ENCODE measurements at regions not wholly inside any gene's neighbourhood (a gene's known extent, or its start where the extent isn't known, plus 50 kb on each side); places are given as distances from the start of the nearest gene placed in this dataset.

GRCh38 chr2:60603533-60604190 lies 50.2 kb upstream of the BCL11A start:
- no peak for ATAC-seq (replicated peaks)
- Mint-ChIP-seq H3K36me3 (no peaks in the 10 kb centered on the region), H3K4me3 (no peak overlapping the region), H3K9me3 (peaks cover 5% of the 10 kb centered on the region in 2 donors), H3K4me1 (no peaks in the 10 kb centered on the region), H3K27ac (no peak overlapping the region), H3K27me3 (no peaks in the 10 kb centered on the region)
- no peak for DNase-seq

DNA sequence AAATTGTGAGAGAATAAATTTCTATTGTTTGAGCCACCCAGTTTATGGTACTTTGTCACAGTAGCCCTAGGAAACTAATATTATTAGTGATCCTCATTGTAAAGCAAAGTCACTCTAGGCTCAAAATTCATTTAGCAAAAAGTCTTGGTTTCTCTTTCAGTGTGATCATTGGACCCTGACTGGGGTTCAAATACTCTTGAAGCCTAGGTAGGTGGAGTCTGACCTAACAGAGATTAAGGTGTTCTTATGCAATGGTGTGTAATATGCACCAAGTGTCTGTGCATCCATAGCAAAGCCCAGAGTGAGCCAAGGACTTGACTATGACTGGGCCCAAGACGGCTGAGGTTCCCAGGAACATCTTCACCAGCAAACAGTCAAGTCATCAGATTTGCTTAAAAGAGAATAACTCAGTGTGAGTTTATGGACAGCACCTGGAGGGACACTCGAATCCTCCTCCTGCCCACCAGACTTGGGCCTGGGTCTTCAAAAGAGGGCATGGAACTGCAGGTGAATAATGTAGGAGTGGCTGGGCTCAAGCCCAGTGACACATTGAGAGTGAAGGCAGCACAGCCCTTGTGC lies 51.1 kb upstream of the BCL11A start:
- Mint-ChIP-seq H3K36me3 (no peaks in the 10 kb centered on the region), H3K27me3 (no peaks in the 10 kb centered on the region), H3K9me3 (peaks cover 5% of the 10 kb centered on the region in 2 donors), H3K4me1 (no peaks in the 10 kb centered on the region), H3K4me3 (no peak overlapping the region), H3K27ac (no peak overlapping the region)
- ATAC-seq (replicated peaks) (no peak), DNase-seq (no peak)

- no peaks in the 10 kb centered on the region for H3K27me3 Mint-ChIP-seq
- H3K4me1 Mint-ChIP-seq, result no peaks in the 10 kb centered on the region
- DNase-seq, result no peak
- H3K9me3 Mint-ChIP-seq, result peaks cover 0 to 1% of the 10 kb centered on the region in 2 donors
- no peak overlapping the region for H3K4me3 Mint-ChIP-seq
- no peaks in the 10 kb centered on the region for H3K36me3 Mint-ChIP-seq
- H3K27ac Mint-ChIP-seq, result no peak overlapping the region
- ATAC-seq (replicated peaks), result no peak
These were observed 52.4 kb upstream of the BCL11A start for GRCh38 chr2:60605866-60606265.

DNA sequence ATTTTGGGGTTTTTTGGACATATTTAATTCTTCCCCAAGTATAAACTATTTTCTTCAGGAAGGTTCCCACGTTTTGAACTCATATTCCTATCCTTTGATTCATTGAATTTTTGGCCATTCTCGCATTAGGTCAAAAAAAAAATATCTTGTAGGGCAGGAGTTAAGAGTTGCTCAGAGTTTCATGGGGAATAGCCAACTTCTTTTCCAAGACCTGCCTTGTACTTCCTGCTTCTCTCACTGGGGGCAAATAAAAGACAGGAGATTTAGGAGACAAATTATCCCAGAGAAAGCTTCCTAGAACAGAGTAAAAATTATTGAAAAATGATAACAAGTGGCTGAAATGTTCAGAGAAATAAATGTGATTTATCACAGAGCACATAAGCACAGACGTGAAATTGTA lies 55.2 kb upstream of the BCL11A start:
- Mint-ChIP-seq H3K36me3 (no peaks in the 10 kb centered on the region), H3K27me3 (peaks cover 0 to 9% of the 10 kb centered on the region in 2 donors), H3K27ac (no peak overlapping the region), H3K4me3 (no peak overlapping the region), H3K4me1 (no peaks in the 10 kb centered on the region), H3K9me3 (peaks cover 0 to 1% of the 10 kb centered on the region in 2 donors)
- ATAC-seq (replicated peaks) (no peak), DNase-seq (no peak)

DNA sequence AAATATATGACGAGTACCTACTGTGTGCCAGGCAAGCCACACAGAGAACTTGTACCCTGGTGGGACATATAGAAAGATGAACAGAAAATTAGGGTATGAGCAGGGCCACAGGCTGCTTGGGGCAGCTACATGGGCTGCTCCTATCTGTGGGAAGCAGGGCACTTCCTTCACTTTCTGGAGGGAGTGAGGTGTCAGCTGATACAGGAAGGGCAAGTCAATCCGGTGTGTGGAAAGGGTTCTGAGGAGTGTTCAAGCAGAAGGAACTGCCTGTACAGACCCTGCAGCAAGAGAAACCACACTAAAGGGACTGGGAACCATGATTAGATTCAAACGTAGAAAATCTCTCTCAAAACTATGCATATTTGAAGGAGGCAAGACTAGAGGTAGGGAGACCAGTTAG lies 58.6 kb upstream of the BCL11A start:
- Mint-ChIP-seq H3K27me3 (peaks cover 0 to 9% of the 10 kb centered on the region in 2 donors), H3K9me3 (peaks cover 0 to under 1% of the 10 kb centered on the region in 2 donors), H3K36me3 (no peaks in the 10 kb centered on the region), H3K27ac (no peak overlapping the region), H3K4me3 (no peak overlapping the region), H3K4me1 (no peaks in the 10 kb centered on the region)
- DNase-seq, result no peak
- no peak for ATAC-seq (replicated peaks)

- Mint-ChIP-seq H3K4me3 (no peak overlapping the region), H3K9me3 (no peaks in the 10 kb centered on the region), H3K4me1 (no peaks in the 10 kb centered on the region), H3K27me3 (peaks cover 0 to 9% of the 10 kb centered on the region in 2 donors), H3K27ac (no peak overlapping the region), H3K36me3 (no peaks in the 10 kb centered on the region)
- DNase-seq (no peak), ATAC-seq (replicated peaks) (no peak)
These were observed 60.9 kb upstream of the BCL11A start for GRCh38 chr2:60614319-60614718.

DNA sequence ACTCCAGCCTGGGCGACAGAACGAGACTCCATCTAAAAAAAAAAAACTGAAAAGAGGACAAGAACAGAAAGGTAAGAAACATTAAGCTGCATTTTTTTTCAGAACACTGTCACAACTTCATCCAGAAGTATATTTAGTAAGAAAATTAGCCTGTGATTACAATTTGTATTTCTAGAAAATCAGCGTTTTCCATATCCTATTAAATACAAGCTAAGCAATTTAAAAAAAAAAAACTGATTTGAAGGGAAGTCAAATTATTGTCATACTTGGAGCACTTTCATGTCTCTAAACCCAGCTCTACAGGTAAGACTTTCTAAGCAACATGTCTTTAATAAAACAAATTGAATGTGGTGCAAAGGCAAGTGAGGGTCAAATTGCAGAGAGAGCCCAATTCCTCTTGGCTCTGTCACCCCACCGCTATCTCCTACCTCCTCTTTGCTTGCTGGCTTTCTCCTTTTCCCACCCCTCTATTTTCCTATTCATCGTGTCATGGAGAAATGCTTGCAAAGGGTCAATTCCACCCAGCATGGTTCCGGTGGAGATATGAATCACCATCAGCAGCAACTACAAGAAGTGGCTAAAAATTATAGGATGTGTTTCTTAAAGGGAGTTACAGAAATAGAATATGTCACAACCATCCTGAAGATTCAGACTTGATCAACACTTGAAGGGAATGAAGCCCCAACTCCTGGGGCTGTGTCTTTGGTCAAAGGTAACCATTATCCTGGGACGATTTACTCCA lies 68.4 kb upstream of the BCL11A start:
- ATAC-seq (replicated peaks) (no peak), DNase-seq (no peak)
- H3K36me3 Mint-ChIP-seq, result no peaks in the 10 kb centered on the region
- no peaks in the 10 kb centered on the region for H3K9me3 Mint-ChIP-seq
- H3K27me3 Mint-ChIP-seq, result peaks cover 9 to 16% of the 10 kb centered on the region in 2 donors
- no peaks in the 10 kb centered on the region for H3K4me1 Mint-ChIP-seq
- no peak overlapping the region for H3K4me3 Mint-ChIP-seq
- no peak overlapping the region for H3K27ac Mint-ChIP-seq

DNA sequence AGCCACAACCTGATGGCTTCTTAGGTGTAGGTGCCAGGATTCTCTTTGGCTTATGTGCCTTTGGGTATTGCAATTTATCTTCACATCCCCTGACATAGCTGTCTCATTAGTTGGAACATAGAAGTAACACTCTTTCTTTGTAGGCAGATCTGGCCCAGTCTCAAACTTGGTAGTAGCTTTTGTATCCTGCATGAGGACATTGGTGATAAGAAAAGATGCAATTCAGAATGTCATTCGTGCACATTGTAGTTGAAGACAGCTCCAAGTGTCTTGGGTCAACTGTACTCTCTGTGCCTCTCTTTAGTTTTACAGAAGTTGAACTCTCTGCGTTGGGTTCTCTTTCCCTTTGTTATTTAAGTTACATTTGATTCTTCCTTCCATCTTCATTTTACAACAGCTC lies 69.6 kb upstream of the BCL11A start:
- ATAC-seq (replicated peaks), result no peak
- H3K4me1 Mint-ChIP-seq, result no peaks in the 10 kb centered on the region
- no peaks in the 10 kb centered on the region for H3K9me3 Mint-ChIP-seq
- H3K4me3 Mint-ChIP-seq, result no peak overlapping the region
- no peak for DNase-seq
- H3K27ac Mint-ChIP-seq, result no peak overlapping the region
- no peaks in the 10 kb centered on the region for H3K36me3 Mint-ChIP-seq
- peaks cover 9 to 16% of the 10 kb centered on the region in 2 donors for H3K27me3 Mint-ChIP-seq

DNA sequence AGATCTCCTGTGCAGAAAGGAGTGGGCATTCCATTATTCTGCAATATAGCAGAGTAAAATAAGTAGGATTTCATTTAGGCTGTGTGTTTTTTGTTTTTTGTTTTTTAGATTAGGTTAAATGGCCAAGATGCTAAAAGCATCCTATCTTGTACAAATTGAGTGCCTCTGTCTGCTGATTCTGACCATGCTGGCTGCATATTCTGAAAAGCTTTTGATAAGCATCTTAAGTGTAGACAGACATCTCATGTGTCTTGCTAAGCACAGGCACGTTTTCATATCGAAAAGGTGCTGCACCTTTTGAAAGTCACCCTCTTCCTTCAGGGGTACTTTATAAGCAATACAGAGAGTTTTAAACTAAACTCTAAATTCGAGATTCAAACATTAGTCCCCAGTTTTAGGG lies 74.0 kb upstream of the BCL11A start:
- ATAC-seq (replicated peaks) (no peak), DNase-seq (no peak)
- Mint-ChIP-seq H3K4me3 (no peak overlapping the region), H3K27ac (no peak overlapping the region), H3K27me3 (peaks cover 12 to 33% of the 10 kb centered on the region in 2 donors), H3K4me1 (no peaks in the 10 kb centered on the region), H3K36me3 (no peaks in the 10 kb centered on the region), H3K9me3 (no peaks in the 10 kb centered on the region)

- no peak for ATAC-seq (replicated peaks)
- peaks cover 12 to 33% of the 10 kb centered on the region in 2 donors for H3K27me3 Mint-ChIP-seq
These were observed 74.6 kb upstream of the BCL11A start for GRCh38 chr2:60628026-60628425.

DNA sequence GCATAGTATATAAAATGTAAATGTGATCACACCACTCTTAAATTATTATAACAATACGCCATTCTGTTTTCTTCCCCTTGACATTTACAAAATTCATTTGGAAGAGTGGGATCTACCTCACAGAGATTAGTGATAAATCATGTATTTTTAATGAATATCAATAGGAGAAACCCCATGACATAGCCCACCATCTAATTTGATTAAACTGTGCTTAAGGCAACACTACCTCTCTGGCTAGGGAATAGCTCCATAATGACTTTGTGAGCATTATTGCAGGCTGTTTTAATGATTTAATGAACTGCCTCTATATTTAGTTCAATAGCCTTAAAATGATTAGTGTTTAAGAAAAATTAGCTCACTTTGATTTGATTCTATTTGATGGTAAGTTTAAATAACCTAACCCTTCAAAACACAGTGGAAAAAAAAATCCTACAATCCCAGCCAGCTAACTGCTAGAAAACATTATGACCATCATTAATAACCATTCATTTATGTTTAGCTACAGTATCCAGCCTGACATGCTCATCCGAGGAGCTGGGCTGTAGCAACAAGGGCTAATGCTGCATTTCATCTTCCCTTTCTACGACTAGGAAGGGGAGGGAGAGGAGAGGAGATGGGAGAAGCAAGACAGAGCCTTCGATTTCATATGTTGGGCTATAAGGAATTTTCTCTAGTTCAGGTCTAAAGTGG lies 75.3 kb upstream of the BCL11A start:
- no peak for ATAC-seq (replicated peaks)
- no peak overlapping the region for H3K27ac Mint-ChIP-seq
- DNase-seq, result no peak
- no peak overlapping the region for H3K4me3 Mint-ChIP-seq
- H3K4me1 Mint-ChIP-seq, result no peaks in the 10 kb centered on the region
- no peaks in the 10 kb centered on the region for H3K36me3 Mint-ChIP-seq
- H3K9me3 Mint-ChIP-seq, result no peaks in the 10 kb centered on the region
- peaks cover 12 to 33% of the 10 kb centered on the region in 2 donors for H3K27me3 Mint-ChIP-seq

More at GRCh38 chr2:60628026-60628425, 74.6 kb upstream of the BCL11A start:
- Mint-ChIP-seq H3K4me1 (no peaks in the 10 kb centered on the region), H3K4me3 (no peak overlapping the region), H3K9me3 (no peaks in the 10 kb centered on the region), H3K27ac (no peak overlapping the region), H3K36me3 (no peaks in the 10 kb centered on the region)
- no peak for DNase-seq

- no peaks in the 10 kb centered on the region for H3K9me3 Mint-ChIP-seq
- H3K4me3 Mint-ChIP-seq, result no peak overlapping the region
- no peak for DNase-seq
- peaks cover 11 to 30% of the 10 kb centered on the region in 2 donors for H3K27me3 Mint-ChIP-seq
- H3K27ac Mint-ChIP-seq, result no peak overlapping the region
- no peaks in the 10 kb centered on the region for H3K36me3 Mint-ChIP-seq
- ATAC-seq (replicated peaks), result no peak
- H3K4me1 Mint-ChIP-seq, result no peaks in the 10 kb centered on the region
These were observed 75.8 kb upstream of the BCL11A start for GRCh38 chr2:60629305-60629662.

GRCh38 chr2:60629801-60630385 lies 76.4 kb upstream of the BCL11A start:
- H3K27ac Mint-ChIP-seq, result no peak overlapping the region
- peaks cover 11 to 23% of the 10 kb centered on the region in 2 donors for H3K27me3 Mint-ChIP-seq
- H3K4me1 Mint-ChIP-seq, result no peaks in the 10 kb centered on the region
- ATAC-seq (replicated peaks), result no peak
- DNase-seq, result no peak
- no peaks in the 10 kb centered on the region for H3K36me3 Mint-ChIP-seq
- H3K9me3 Mint-ChIP-seq, result no peaks in the 10 kb centered on the region
- H3K4me3 Mint-ChIP-seq, result no peak overlapping the region

- Mint-ChIP-seq H3K9me3 (no peaks in the 10 kb centered on the region), H3K27me3 (peaks cover 14 to 17% of the 10 kb centered on the region in 2 donors), H3K4me3 (no peak overlapping the region), H3K4me1 (no peaks in the 10 kb centered on the region), H3K36me3 (no peaks in the 10 kb centered on the region), H3K27ac (no peak overlapping the region)
- ATAC-seq (replicated peaks), result no peak
- no peak for DNase-seq
These were observed 80.2 kb upstream of the BCL11A start for GRCh38 chr2:60633615-60634014.

All from stimulated activated naive B cell treated with anti-CD40 and anti-IgM and Interleukin-4, amounts not matched to agents 10 μg/mL and 1 μg/mL and 100 μg/mL, for 72 hours (primary cell).